ENCODE measurements at regions not wholly inside any gene's neighbourhood (a gene's known extent, or its start where the extent isn't known, plus 50 kb on each side); places are given as distances from the start of the nearest gene placed in this dataset.

DNA sequence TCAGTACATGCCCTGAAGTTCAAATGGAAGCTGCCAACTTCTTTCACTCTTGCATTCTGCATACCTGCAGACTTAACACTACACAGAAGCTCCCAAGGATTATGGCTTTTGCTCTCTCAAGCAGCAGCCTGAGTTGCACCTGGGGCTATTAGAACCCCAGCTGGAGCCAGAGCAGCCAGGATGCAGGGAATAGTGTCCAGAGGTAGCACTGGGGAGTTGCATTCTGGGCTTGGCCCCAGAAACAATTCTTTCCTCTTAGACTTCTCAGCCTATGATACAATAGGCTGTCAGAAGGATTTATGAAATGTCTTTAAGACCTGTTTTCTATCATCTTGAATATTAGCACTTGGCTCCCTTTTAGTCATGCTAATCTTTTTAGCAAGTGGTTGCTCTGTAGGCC lies 886.7 kb upstream of the GHITM start (continued):
- TF ChIP-seq, protein P1, sequence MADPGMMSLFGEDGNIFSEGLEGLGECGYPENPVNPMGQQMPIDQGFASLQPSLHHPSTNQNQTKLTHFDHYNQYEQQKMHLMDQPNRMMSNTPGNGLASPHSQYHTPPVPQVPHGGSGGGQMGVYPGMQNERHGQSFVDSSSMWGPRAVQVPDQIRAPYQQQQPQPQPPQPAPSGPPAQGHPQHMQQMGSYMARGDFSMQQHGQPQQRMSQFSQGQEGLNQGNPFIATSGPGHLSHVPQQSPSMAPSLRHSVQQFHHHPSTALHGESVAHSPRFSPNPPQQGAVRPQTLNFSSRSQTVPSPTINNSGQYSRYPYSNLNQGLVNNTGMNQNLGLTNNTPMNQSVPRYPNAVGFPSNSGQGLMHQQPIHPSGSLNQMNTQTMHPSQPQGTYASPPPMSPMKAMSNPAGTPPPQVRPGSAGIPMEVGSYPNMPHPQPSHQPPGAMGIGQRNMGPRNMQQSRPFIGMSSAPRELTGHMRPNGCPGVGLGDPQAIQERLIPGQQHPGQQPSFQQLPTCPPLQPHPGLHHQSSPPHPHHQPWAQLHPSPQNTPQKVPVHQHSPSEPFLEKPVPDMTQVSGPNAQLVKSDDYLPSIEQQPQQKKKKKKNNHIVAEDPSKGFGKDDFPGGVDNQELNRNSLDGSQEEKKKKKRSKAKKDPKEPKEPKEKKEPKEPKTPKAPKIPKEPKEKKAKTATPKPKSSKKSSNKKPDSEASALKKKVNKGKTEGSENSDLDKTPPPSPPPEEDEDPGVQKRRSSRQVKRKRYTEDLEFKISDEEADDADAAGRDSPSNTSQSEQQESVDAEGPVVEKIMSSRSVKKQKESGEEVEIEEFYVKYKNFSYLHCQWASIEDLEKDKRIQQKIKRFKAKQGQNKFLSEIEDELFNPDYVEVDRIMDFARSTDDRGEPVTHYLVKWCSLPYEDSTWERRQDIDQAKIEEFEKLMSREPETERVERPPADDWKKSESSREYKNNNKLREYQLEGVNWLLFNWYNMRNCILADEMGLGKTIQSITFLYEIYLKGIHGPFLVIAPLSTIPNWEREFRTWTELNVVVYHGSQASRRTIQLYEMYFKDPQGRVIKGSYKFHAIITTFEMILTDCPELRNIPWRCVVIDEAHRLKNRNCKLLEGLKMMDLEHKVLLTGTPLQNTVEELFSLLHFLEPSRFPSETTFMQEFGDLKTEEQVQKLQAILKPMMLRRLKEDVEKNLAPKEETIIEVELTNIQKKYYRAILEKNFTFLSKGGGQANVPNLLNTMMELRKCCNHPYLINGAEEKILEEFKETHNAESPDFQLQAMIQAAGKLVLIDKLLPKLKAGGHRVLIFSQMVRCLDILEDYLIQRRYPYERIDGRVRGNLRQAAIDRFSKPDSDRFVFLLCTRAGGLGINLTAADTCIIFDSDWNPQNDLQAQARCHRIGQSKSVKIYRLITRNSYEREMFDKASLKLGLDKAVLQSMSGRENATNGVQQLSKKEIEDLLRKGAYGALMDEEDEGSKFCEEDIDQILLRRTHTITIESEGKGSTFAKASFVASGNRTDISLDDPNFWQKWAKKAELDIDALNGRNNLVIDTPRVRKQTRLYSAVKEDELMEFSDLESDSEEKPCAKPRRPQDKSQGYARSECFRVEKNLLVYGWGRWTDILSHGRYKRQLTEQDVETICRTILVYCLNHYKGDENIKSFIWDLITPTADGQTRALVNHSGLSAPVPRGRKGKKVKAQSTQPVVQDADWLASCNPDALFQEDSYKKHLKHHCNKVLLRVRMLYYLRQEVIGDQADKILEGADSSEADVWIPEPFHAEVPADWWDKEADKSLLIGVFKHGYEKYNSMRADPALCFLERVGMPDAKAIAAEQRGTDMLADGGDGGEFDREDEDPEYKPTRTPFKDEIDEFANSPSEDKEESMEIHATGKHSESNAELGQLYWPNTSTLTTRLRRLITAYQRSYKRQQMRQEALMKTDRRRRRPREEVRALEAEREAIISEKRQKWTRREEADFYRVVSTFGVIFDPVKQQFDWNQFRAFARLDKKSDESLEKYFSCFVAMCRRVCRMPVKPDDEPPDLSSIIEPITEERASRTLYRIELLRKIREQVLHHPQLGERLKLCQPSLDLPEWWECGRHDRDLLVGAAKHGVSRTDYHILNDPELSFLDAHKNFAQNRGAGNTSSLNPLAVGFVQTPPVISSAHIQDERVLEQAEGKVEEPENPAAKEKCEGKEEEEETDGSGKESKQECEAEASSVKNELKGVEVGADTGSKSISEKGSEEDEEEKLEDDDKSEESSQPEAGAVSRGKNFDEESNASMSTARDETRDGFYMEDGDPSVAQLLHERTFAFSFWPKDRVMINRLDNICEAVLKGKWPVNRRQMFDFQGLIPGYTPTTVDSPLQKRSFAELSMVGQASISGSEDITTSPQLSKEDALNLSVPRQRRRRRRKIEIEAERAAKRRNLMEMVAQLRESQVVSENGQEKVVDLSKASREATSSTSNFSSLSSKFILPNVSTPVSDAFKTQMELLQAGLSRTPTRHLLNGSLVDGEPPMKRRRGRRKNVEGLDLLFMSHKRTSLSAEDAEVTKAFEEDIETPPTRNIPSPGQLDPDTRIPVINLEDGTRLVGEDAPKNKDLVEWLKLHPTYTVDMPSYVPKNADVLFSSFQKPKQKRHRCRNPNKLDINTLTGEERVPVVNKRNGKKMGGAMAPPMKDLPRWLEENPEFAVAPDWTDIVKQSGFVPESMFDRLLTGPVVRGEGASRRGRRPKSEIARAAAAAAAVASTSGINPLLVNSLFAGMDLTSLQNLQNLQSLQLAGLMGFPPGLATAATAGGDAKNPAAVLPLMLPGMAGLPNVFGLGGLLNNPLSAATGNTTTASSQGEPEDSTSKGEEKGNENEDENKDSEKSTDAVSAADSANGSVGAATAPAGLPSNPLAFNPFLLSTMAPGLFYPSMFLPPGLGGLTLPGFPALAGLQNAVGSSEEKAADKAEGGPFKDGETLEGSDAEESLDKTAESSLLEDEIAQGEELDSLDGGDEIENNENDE (IDR thresholded peaks at IDR 0.05; ENCODE audit: insufficient replicate concordance, low read length) = no peak
- TF ChIP-seq RAD21 (IDR thresholded peaks at IDR 0.05 in 1 of 2, conservative IDR thresholded peaks at IDR 0.05 in 1 of 2; ENCODE audit: low read depth in 2 of 2, low read length in 2 of 2) (no peak), TAF1 (IDR thresholded peaks at IDR 0.05; ENCODE audit: low read depth, low read length) (no peak), CHD1 (IDR thresholded peaks at IDR 0.05; ENCODE audit: low read depth, low read length) (no peak)
- TF ChIP-seq, protein P2, sequence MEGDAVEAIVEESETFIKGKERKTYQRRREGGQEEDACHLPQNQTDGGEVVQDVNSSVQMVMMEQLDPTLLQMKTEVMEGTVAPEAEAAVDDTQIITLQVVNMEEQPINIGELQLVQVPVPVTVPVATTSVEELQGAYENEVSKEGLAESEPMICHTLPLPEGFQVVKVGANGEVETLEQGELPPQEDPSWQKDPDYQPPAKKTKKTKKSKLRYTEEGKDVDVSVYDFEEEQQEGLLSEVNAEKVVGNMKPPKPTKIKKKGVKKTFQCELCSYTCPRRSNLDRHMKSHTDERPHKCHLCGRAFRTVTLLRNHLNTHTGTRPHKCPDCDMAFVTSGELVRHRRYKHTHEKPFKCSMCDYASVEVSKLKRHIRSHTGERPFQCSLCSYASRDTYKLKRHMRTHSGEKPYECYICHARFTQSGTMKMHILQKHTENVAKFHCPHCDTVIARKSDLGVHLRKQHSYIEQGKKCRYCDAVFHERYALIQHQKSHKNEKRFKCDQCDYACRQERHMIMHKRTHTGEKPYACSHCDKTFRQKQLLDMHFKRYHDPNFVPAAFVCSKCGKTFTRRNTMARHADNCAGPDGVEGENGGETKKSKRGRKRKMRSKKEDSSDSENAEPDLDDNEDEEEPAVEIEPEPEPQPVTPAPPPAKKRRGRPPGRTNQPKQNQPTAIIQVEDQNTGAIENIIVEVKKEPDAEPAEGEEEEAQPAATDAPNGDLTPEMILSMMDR (IDR thresholded peaks at IDR 0.05; ENCODE audit: control extremely low read depth in 1 of 3, insufficient read depth in 1 of 3, low read depth in 1 of 3, low read length in 3 of 3) = no peak
